Right renal pelvis (tissue), 4 donors: ENCODE measurements at regions not wholly inside any gene's neighbourhood (a gene's known extent, or its start where the extent isn't known, plus 50 kb on each side); places are given as distances from the start of the nearest gene placed in this dataset.
"Not testable (repeated sequence)": the region's sequence is repeated elsewhere in the genome, so short reads cannot be mapped to it uniquely, and the experiment has no call there.

Experiments
- DNase-seq, 4 donors: peaks; one replicate each; pipeline ENCODE4 v3.0.0-alpha.2; 2013; ENCODE audit warnings: low read depth in 4 of 4, low spot score in 3 of 4, missing footprints in 1 of 4

GRCh38 chr3:72039677-72040076, 254.7 kb upstream of the PROK2 start:
- no peak for DNase-seq

- no peak for DNase-seq
These were observed 252.0 kb upstream of the PROK2 start for GRCh38 chr3:72036899-72037298.

- DNase-seq: no peak
These were observed 250.7 kb upstream of the PROK2 start for GRCh38 chr3:72035606-72036005.

- DNase-seq: no peak
These were observed 250.0 kb upstream of the PROK2 start for GRCh38 chr3:72034986-72035385.

GRCh38 chr3:72033666-72034428, 248.9 kb upstream of the PROK2 start:
- DNase-seq: no peak

- DNase-seq: no peak
These were observed 247.6 kb upstream of the PROK2 start for GRCh38 chr3:72032441-72033135.

- DNase-seq: no peak
These were observed 246.6 kb upstream of the PROK2 start for GRCh38 chr3:72031581-72031980.

- not testable (repeated sequence) for DNase-seq
These were observed 245.3 kb upstream of the PROK2 start for GRCh38 chr3:72030296-72030695.

- not testable (repeated sequence) for DNase-seq
These were observed 243.8 kb upstream of the PROK2 start for GRCh38 chr3:72028726-72029125.

GRCh38 chr3:72028307-72028706, 243.4 kb upstream of the PROK2 start:
- DNase-seq: not testable (repeated sequence)

GRCh38 chr3:72027728-72028127, 242.8 kb upstream of the PROK2 start:
- not testable (repeated sequence) for DNase-seq

- DNase-seq: no peak
These were observed 237.1 kb upstream of the PROK2 start for GRCh38 chr3:72022027-72022426.

- DNase-seq: no peak
These were observed 236.6 kb upstream of the PROK2 start for GRCh38 chr3:72021531-72021930.

GRCh38 chr3:72018343-72018984, 233.5 kb upstream of the PROK2 start:
- DNase-seq: no peak

GRCh38 chr3:72017935-72018334, 233.0 kb upstream of the PROK2 start:
- DNase-seq: peak in 1 of 4 donors; percentile 30

- DNase-seq: peak in 2 of 4 donors; percentile 19 to 31
These were observed 232.4 kb upstream of the PROK2 start for GRCh38 chr3:72017311-72017710.

- DNase-seq: no peak
These were observed 230.5 kb upstream of the PROK2 start for GRCh38 chr3:72015463-72015862.

GRCh38 chr3:72013084-72013483, 228.1 kb upstream of the PROK2 start:
- no peak for DNase-seq

GRCh38 chr3:72012363-72012762, 227.4 kb upstream of the PROK2 start:
- DNase-seq: no peak

GRCh38 chr3:72011485-72011884, 226.5 kb upstream of the PROK2 start:
- DNase-seq: no peak

- no peak for DNase-seq
These were observed 225.0 kb upstream of the PROK2 start for GRCh38 chr3:72009851-72010443.
